Loucy (cell line): ENCODE measurements at regions not wholly inside any gene's neighbourhood (a gene's known extent, or its start where the extent isn't known, plus 50 kb on each side); places are given as distances from the start of the nearest gene placed in this dataset.

ENCODE experiments used
- H2AFZ ChIP-seq: fragments of 200-600 bp; sonication (generic); 2 replicates; pipeline ENCODE4 v1.6.0; 2016; ENCODE audit warnings: antibody characterized with exemption, mild to moderate bottlenecking, low read length, moderate library complexity
- H3F3A ChIP-seq: fragments of 200-600 bp; 2 replicates; pipeline ENCODE4 v1.6.0; 2016; ENCODE audit warnings: antibody characterized with exemption, low read depth, mild to moderate bottlenecking
- H3K27me3 ChIP-seq: fragments of 200-600 bp; sonication (generic); 2 replicates; pipeline ENCODE4 v1.6.1; 2014; ENCODE audit warnings: low read length, mild to moderate bottlenecking; ENCODE audit not compliant: insufficient read depth, poor library complexity, severe bottlenecking
- H3K36me3 ChIP-seq: fragments of 200-600 bp; sonication (generic); 2 replicates; pipeline ENCODE4 v1.6.1; 2016; ENCODE audit warnings: low read length; ENCODE audit not compliant: insufficient read depth
- H3K4me1 ChIP-seq: fragments of 200-600 bp; sonication (generic); 2 replicates; pipeline ENCODE4 v1.5.1; 2014; ENCODE audit warnings: low read length, mild to moderate bottlenecking; ENCODE audit not compliant: insufficient read depth, poor library complexity, severe bottlenecking
- H3K4me2 ChIP-seq: fragments of 200-600 bp; sonication (generic); 2 replicates; pipeline ENCODE4 v1.6.0; 2014; ENCODE audit warnings: antibody characterized with exemption, low read length, low read depth, mild to moderate bottlenecking; ENCODE audit not compliant: poor library complexity, severe bottlenecking
- H3K4me3 ChIP-seq: fragments of 200-600 bp; sonication (generic); 2 replicates; pipeline ENCODE4 v1.5.1; 2014; ENCODE audit warnings: low read length, mild to moderate bottlenecking, mixed read lengths; ENCODE audit not compliant: poor library complexity, severe bottlenecking
- H3K79me2 ChIP-seq: fragments of 200-600 bp; sonication (generic); 2 replicates; pipeline ENCODE4 v1.6.1; 2014; ENCODE audit warnings: low read length; ENCODE audit not compliant: insufficient read depth
- H3K9ac ChIP-seq: fragments of 200-600 bp; sonication (generic); 2 replicates; pipeline ENCODE4 v1.6.0; 2014; ENCODE audit warnings: mild to moderate bottlenecking, low read depth, low read length, moderate library complexity; ENCODE audit not compliant: poor library complexity, severe bottlenecking
- H3K9me2 ChIP-seq: fragments of 200-600 bp; sonication (generic); replicated peaks from 2 replicates; pipeline ENCODE4 v1.6.1; 2016; ENCODE audit warnings: low read depth, low read length, mixed read lengths
- H3K9me3 ChIP-seq: fragments of 200-600 bp; sonication (generic); 2 replicates; pipeline ENCODE4 v1.6.1; 2014; ENCODE audit warnings: mild to moderate bottlenecking, antibody characterized with exemption, low read length, low read depth; ENCODE audit not compliant: insufficient read depth
- H4K20me1 ChIP-seq: fragments of 200-600 bp; sonication (generic); 2 replicates; pipeline ENCODE4 v1.6.0; 2014; ENCODE audit warnings: antibody characterized with exemption, low read length, mild to moderate bottlenecking; ENCODE audit not compliant: insufficient read depth, poor library complexity, severe bottlenecking
- EZH2phosphoT487 ChIP-seq: fragments of 200-600 bp; IDR thresholded peaks from 2 replicates; pipeline ENCODE4 v1.6.1; 2018; ENCODE audit warnings: antibody characterized with exemption, mild to moderate bottlenecking, moderate library complexity, borderline replicate concordance
- TF ChIP-seq, protein P1 (sequence below): fragments of 200-600 bp; sonication (generic); conservative IDR thresholded peaks from 2 replicates; pipeline ENCODE4 v1.5.1; 2014; ENCODE audit warnings: mild to moderate bottlenecking, antibody characterized with exemption, low read length

DNA sequence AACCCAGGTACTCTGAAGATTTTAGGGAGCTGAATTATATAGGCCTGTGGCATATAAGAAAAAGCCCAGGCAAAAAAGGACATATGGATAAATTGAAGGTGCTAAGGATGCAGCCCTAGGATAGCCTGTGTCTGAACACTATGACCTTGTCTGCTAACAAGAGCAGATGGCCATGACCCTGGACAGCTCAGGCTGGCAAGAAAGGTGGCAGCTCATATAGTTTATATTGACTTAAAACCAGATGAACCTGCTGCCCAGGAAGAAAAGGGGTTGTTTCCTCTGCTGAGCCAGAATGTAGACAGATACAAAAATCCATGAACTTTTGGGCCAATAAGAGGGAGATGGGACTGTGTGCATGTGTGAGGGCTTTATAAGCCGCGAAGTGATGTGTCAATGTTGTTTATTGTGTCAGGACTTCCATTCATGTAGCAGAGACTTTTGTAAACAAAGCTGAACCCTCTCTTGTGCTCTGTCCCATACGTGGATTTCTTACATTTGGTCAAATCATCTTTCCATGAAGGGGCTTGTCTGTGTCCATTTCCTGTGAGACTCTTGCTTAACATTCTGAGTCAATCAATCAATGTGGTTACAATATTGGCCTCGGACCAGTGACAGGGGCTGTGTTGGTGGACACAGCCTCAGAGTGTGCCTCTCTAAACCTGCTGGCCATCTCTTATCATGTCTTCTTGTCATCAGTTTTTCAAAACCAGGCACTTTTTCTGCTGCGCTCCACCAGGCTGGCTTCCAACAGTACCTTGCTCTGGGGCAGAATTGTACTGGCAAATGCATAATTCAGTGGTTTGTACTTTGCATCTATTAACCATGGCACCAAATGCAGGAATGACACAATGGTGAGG lies 321.2 kb downstream of the WDR72 start:
- Histone ChIP-seq H4K20me1 (no peaks in the 10 kb centered on the region), H3K79me2 (no peaks in the 10 kb centered on the region), H3K4me3 (no peak overlapping the region), H3K9ac (no peak overlapping the region), H3K9me3 (no peaks in the 10 kb centered on the region), H3K9me2 (no peaks in the 10 kb centered on the region), H3K27me3 (no peaks in the 10 kb centered on the region), H2AFZ (no peak overlapping the region), H3K4me1 (no peaks in the 10 kb centered on the region), H3F3A (no peaks in the 10 kb centered on the region), H3K36me3 (no peaks in the 10 kb centered on the region), H3K4me2 (no peak overlapping the region)
- no peak for TF ChIP-seq EZH2phosphoT487
- TF ChIP-seq, protein P1, sequence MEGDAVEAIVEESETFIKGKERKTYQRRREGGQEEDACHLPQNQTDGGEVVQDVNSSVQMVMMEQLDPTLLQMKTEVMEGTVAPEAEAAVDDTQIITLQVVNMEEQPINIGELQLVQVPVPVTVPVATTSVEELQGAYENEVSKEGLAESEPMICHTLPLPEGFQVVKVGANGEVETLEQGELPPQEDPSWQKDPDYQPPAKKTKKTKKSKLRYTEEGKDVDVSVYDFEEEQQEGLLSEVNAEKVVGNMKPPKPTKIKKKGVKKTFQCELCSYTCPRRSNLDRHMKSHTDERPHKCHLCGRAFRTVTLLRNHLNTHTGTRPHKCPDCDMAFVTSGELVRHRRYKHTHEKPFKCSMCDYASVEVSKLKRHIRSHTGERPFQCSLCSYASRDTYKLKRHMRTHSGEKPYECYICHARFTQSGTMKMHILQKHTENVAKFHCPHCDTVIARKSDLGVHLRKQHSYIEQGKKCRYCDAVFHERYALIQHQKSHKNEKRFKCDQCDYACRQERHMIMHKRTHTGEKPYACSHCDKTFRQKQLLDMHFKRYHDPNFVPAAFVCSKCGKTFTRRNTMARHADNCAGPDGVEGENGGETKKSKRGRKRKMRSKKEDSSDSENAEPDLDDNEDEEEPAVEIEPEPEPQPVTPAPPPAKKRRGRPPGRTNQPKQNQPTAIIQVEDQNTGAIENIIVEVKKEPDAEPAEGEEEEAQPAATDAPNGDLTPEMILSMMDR: no peak

DNA sequence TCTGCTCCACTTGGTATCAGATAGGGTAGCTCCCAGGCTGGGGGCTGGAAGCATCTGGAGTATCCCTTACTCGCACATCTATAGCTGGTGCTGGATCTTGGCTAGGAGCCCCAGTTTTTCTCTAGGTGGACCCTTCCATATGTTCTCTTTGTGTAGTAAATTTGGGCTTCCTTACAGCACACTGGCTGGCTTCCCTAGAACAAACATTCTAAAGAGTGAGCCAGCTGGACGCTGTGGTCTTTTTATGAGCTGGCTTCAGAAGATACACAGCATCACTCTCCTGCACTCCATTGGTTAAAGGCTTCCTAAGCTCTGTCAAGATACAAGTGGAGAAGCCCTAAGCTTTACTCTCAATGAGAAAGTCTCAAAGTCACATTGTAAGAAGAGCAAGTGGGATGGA lies 322.1 kb downstream of the WDR72 start:
- Histone ChIP-seq H3K79me2 (no peaks in the 10 kb centered on the region), H3K27me3 (no peaks in the 10 kb centered on the region), H3K9ac (no peak overlapping the region), H3K4me3 (no peak overlapping the region), H3K9me2 (no peaks in the 10 kb centered on the region), H2AFZ (no peak overlapping the region), H4K20me1 (no peaks in the 10 kb centered on the region), H3F3A (no peaks in the 10 kb centered on the region), H3K36me3 (no peaks in the 10 kb centered on the region), H3K9me3 (no peaks in the 10 kb centered on the region), H3K4me2 (no peak overlapping the region), H3K4me1 (no peaks in the 10 kb centered on the region)
- TF ChIP-seq, protein P1: no peak
- TF ChIP-seq EZH2phosphoT487: no peak

GRCh38 chr15:53434174-53434678 lies 325.2 kb downstream of the WDR72 start:
- Histone ChIP-seq H3K27me3 (no peaks in the 10 kb centered on the region), H2AFZ (no peak overlapping the region), H3K4me3 (no peak overlapping the region), H3F3A (no peaks in the 10 kb centered on the region), H3K9ac (no peak overlapping the region), H3K79me2 (no peaks in the 10 kb centered on the region), H3K4me1 (no peaks in the 10 kb centered on the region), H3K9me2 (no peaks in the 10 kb centered on the region), H3K9me3 (no peaks in the 10 kb centered on the region), H4K20me1 (no peaks in the 10 kb centered on the region), H3K4me2 (no peak overlapping the region), H3K36me3 (no peaks in the 10 kb centered on the region)
- TF ChIP-seq EZH2phosphoT487: no peak
- TF ChIP-seq, protein P1: no peak
